GM12872 (cell line): ENCODE measurements at regions not wholly inside any gene's neighbourhood (a gene's known extent, or its start where the extent isn't known, plus 50 kb on each side); places are given as distances from the start of the nearest gene placed in this dataset.

Source experiments
- TF ChIP-seq, protein P1 (sequence below): IDR thresholded peaks from 3 replicates; pipeline ENCODE4 v1.5.1; 2011; ENCODE audit warnings: low read depth, mild to moderate bottlenecking, low read length, moderate library complexity; ENCODE audit not compliant: insufficient read depth

DNA sequence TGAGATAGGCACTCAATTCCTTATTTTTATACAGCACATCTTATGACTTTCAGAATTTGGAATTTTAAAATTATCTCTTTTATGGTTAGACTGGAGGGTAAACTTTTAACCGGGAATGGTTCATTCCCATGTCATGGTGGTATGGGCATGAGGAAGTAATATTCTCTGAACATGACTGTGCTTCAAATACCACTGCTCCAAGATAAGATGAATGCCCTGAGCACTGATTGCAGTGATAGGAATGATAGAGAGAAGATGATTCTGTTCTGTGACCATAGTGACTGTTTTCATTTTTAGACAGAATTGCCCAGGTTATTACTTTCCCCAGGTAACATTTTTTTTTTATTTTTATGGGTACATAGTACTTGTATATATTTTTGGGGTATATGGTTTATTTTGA lies 187.4 kb downstream of the ATOH1 start:
- TF ChIP-seq, protein P1, sequence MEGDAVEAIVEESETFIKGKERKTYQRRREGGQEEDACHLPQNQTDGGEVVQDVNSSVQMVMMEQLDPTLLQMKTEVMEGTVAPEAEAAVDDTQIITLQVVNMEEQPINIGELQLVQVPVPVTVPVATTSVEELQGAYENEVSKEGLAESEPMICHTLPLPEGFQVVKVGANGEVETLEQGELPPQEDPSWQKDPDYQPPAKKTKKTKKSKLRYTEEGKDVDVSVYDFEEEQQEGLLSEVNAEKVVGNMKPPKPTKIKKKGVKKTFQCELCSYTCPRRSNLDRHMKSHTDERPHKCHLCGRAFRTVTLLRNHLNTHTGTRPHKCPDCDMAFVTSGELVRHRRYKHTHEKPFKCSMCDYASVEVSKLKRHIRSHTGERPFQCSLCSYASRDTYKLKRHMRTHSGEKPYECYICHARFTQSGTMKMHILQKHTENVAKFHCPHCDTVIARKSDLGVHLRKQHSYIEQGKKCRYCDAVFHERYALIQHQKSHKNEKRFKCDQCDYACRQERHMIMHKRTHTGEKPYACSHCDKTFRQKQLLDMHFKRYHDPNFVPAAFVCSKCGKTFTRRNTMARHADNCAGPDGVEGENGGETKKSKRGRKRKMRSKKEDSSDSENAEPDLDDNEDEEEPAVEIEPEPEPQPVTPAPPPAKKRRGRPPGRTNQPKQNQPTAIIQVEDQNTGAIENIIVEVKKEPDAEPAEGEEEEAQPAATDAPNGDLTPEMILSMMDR = no peak

DNA sequence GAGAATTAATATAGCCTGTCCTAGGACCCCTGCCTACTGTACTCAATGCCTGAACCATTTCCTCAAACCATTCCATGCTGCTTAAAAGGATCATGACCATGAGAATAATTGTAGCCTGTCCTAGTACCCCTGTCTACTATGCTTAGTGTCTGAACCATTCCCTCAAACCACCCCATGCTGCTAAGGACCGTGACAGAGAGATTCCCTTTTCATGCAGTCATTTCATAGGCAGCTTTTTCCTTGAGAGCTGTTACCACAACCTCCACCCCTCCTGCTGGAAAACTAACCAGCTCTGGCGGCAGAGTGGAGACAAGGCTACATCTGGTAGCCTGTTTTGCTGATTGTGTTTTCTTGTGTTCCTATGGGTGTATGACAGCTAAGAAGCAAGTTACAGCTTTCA lies 174.9 kb upstream of the SMARCAD1 start:
- TF ChIP-seq, protein P1 = no peak

DNA sequence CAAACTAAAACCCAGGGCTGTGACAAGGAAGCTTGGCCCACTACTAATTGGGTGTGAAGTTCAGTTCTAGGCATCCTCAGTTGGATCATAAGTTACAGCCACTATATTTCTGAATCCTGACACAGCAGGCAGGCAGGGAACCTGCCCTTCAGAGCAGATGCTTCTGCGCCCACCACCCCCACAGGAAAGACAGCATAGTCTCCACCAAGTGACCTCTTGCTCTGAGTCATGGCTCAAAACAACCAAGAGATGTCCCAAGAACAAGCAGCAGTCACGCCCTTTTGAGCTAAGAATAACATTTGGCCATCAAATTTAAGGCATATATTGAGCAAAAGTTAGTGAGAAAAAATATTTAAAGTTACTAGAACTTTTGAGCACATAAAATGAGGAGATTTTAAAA lies 170.7 kb upstream of the SMARCAD1 start:
- TF ChIP-seq, protein P1 = no peak

DNA sequence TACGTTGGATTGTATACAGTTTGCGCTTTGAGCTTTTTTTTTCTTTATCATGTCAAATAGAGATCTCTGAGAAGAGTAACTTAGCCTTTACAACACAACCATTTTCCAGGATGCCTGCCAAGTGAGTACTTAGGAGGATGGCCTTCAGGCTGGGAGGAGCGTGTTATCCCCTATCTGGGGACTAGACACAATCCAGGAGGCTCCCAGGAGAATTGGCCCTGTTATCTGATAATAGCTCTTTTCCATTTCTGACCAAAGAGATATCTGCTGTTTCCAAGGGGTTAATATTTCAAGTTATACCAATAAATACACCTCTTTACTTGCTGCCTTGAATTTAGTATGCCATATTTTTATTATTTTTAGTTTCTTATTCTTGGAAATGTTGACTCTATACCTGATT lies 169.5 kb upstream of the SMARCAD1 start:
- TF ChIP-seq, protein P1 = no peak

DNA sequence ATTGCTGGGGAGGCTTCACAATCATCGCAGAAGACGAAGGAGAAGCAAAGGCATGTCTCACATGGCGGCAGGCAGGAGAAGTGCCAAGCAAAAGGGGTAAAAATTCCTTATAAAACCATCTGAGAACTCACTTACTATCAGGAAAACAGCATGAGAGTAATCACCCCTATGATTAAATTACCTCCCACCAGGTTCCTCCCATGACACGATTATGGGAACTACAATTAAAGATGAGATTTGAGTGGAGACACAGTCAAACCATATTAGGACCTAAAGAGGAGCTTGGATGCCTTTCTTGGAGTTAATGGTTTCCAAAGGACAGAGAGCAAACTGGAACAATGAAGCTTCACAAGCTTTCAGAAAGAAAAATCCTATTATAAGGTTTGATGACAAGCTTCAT lies 168.4 kb upstream of the SMARCAD1 start:
- TF ChIP-seq, protein P1 = no peak

DNA sequence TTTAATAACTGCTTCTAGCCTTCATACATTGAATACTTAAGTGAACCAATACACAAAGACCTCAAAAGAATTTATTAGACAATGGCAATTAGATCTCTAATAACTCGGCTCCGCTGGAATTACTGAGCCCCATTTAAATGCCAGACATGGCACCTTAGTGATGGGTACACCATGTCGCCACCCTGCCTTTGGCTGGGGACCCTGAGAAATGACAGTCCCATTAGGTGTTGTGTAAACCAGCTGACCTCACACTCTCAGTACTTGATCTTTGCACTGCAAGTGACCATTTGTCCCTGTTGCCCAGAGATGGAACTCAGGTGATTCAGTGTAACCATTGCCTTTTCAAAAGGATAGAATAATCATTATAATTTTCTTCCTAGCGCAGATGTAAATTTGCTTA lies 144.6 kb upstream of the SMARCAD1 start:
- TF ChIP-seq, protein P1 = no peak

DNA sequence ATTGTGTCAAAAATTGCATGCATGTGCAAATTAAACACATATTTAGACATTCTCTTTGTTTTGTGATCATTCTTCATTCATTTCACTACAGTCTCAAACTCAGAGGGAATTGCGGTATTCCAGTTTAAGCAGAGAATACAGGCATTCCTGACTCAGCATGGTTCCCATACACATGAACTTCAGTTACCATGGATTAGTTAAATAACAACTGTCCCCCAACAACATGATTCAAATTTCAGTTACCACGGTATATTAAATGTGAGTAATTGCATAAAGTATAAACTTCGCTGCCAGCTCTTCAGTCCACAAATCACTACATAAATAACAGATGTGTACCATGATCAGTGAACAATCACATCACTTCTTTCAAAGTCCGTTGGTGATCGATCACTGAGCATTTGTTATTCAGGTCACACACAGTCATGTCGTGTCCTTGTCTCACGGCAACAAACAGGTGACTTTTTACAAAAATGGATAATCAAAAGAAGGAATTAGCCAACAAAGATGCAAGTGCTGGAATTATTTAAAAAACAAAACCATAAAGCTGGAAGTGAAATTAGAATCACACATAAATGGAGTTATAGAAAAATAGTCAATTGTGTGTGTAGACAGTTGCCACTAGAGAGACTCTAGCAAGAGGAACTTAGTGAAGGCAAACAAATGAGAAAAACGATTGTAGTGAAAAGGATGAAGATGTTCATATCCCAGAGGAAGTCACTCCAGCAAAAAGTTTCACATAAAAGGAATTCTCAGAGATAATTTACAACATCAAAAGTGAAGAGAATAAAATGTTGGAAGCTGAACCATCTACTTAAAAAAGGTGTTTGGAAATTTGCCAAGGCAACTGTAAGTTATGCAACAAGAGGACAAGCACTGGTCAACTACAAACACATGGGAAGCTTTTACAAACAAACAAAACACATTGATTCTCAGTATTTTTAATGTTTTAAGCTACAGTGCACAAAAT lies 138.6 kb upstream of the SMARCAD1 start:
- TF ChIP-seq, protein P1 = no peak
